Type B pancreatic cell (in vitro differentiated cells): ENCODE measurements at regions not wholly inside any gene's neighbourhood (a gene's known extent, or its start where the extent isn't known, plus 50 kb on each side); places are given as distances from the start of the nearest gene placed in this dataset.

Source experiments
- DNase-seq: peaks from one replicate; pipeline ENCODE4 v3.0.0; 2021; ENCODE audit warnings: mixed read lengths; ENCODE audit not compliant: unreplicated experiment; ENCODE audit errors: extremely low spot score
- H3K27ac Mint-ChIP-seq: 2 replicates; pipeline ENCODE4 v1.8.0; 2021; ENCODE audit warnings: mild to moderate bottlenecking, mixed read lengths
- H3K27me3 Mint-ChIP-seq: 2 replicates; pipeline ENCODE4 v1.8.0; 2021; ENCODE audit warnings: mixed read lengths
- H3K36me3 Mint-ChIP-seq: 2 replicates; pipeline ENCODE4 v1.8.0; 2021; ENCODE audit warnings: mixed read lengths
- H3K4me1 Mint-ChIP-seq: one replicate; pipeline ENCODE4 v1.8.0; 2021; ENCODE audit warnings: mixed read lengths; ENCODE audit not compliant: unreplicated experiment
- H3K4me3 Mint-ChIP-seq: 2 replicates; pipeline ENCODE4 v1.8.0; 2021; ENCODE audit warnings: mild to moderate bottlenecking, mixed read lengths
- H3K9me3 Mint-ChIP-seq: 2 replicates; pipeline ENCODE4 v1.8.0; 2021; ENCODE audit warnings: mixed read lengths
- TF ChIP-seq, protein P1 (sequence below): fragments of 200-600 bp; sonication (generic); conservative IDR thresholded peaks from 2 replicates; pipeline ENCODE4 v1.5.0; 2021; ENCODE audit warnings: antibody characterized with exemption, mild to moderate bottlenecking

DNA sequence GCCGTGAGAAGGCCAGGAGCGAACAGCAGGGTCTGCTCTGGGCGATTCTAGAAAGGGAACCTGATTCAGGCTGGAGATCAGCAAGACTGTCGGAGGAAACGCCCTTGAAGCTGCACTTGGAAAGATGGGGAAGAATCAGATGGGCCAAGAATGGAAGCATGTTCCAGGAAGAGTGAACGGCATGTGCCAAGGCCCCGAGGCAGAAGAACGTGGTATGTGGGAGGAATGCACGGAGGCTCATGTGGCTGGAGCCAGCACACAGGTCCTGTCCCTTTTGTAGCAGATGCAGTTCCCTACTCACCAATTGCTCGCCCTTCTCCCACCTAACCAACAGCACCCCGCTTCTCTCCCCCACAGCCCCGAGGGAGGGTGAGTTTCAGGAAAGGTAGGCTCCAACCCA, 180.6 kb downstream of the TFAP2C start:
- Mint-ChIP-seq H3K4me1 (peaks cover 29% of the 10 kb centered on the region), H3K4me3 (no peak overlapping the region), H3K27ac (peak overlapping the region; percentile 76), H3K9me3 (no peaks in the 10 kb centered on the region), H3K36me3 (peaks cover 6% of the 10 kb centered on the region), H3K27me3 (no peaks in the 10 kb centered on the region)
- DNase-seq: no peak
- TF ChIP-seq, protein P1, sequence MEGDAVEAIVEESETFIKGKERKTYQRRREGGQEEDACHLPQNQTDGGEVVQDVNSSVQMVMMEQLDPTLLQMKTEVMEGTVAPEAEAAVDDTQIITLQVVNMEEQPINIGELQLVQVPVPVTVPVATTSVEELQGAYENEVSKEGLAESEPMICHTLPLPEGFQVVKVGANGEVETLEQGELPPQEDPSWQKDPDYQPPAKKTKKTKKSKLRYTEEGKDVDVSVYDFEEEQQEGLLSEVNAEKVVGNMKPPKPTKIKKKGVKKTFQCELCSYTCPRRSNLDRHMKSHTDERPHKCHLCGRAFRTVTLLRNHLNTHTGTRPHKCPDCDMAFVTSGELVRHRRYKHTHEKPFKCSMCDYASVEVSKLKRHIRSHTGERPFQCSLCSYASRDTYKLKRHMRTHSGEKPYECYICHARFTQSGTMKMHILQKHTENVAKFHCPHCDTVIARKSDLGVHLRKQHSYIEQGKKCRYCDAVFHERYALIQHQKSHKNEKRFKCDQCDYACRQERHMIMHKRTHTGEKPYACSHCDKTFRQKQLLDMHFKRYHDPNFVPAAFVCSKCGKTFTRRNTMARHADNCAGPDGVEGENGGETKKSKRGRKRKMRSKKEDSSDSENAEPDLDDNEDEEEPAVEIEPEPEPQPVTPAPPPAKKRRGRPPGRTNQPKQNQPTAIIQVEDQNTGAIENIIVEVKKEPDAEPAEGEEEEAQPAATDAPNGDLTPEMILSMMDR: no peak

- H3K36me3 Mint-ChIP-seq: peaks cover 6% of the 10 kb centered on the region
- DNase-seq: no peak
- TF ChIP-seq, protein P1: no peak
- H3K4me1 Mint-ChIP-seq: peaks cover 31% of the 10 kb centered on the region
- peak overlapping the region; percentile 76 for H3K27ac Mint-ChIP-seq
- no peaks in the 10 kb centered on the region for H3K9me3 Mint-ChIP-seq
- no peaks in the 10 kb centered on the region for H3K27me3 Mint-ChIP-seq
- H3K4me3 Mint-ChIP-seq: no peak overlapping the region
Observed at GRCh38 chr20:56810141-56810540, 181.0 kb downstream of the TFAP2C start.

- TF ChIP-seq, protein P1: no peak
- Mint-ChIP-seq H3K9me3 (no peaks in the 10 kb centered on the region), H3K4me3 (peak overlapping the region; percentile 53), H3K27me3 (peaks cover 6% of the 10 kb centered on the region), H3K27ac (peak overlapping the region; percentile 85), H3K36me3 (peaks cover 6% of the 10 kb centered on the region), H3K4me1 (peaks cover 15% of the 10 kb centered on the region)
- DNase-seq: no peak
Observed at GRCh38 chr20:56815796-56816195, 186.7 kb downstream of the TFAP2C start.

GRCh38 chr20:56816349-56816748, 187.2 kb downstream of the TFAP2C start:
- no peaks in the 10 kb centered on the region for H3K9me3 Mint-ChIP-seq
- peak overlapping the region; percentile 20 for H3K27ac Mint-ChIP-seq

DNA sequence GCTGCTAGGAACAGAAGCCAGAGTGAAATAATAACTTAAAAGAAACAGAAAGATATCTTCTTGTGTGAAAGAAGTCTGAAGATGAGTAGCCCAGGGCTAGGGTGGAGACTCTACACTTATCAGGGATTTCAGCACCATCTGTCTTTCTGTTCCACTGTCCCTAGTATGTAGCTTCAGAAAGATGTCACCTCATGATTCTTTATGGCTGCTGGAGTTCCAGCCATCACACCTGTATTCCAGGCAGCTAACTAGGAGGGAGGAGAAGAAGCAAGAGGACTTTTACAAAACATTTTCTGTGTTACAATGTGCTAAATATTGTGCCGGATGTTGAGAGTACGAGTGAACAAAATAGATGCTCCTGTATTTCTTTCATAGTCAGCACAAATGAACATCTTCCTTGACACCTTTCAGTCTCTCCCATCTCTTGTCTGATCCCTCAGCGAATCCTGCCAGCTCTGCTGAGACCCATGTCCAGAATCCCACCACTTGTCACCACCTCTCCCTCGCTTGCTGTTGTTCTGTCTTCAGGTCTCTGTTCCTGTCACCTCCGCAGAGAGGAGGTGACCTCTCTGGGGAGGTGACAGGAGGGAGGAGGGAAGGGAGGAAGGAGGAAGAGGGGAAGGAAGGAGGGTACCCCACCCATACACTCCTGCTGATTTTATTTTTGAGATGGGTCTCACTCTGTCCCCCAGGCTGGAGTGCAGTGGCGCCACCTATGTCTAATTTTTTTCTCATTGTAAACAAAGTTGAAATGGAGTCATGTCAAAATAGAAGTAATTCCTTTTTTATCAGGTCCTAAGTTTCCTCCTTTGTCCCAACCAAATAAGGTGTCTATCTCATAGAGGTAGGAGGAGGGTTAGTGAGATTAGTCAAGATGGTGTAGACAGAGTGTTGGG, 188.9 kb downstream of the TFAP2C start:
- no peak for DNase-seq
- TF ChIP-seq, protein P1: no peak
- Mint-ChIP-seq H3K27me3 (peaks cover 6% of the 10 kb centered on the region), H3K9me3 (no peaks in the 10 kb centered on the region), H3K4me1 (peaks cover 15% of the 10 kb centered on the region), H3K36me3 (no peaks in the 10 kb centered on the region), H3K4me3 (no peak overlapping the region), H3K27ac (no peak overlapping the region)

More at GRCh38 chr20:56816349-56816748, 187.2 kb downstream of the TFAP2C start:
- no peak for DNase-seq
- H3K36me3 Mint-ChIP-seq: peaks cover 3% of the 10 kb centered on the region
- H3K4me3 Mint-ChIP-seq: no peak overlapping the region
- H3K27me3 Mint-ChIP-seq: peaks cover 6% of the 10 kb centered on the region
- TF ChIP-seq, protein P1: no peak
- peaks cover 15% of the 10 kb centered on the region for H3K4me1 Mint-ChIP-seq
